ENCODE measurements at regions not wholly inside any gene's neighbourhood (a gene's known extent, or its start where the extent isn't known, plus 50 kb on each side); places are given as distances from the start of the nearest gene placed in this dataset.

- Histone ChIP-seq H3K4me2 (no peak overlapping the region), H3K9me3 (ENCODE audit: insufficient read depth, low read depth) (no peaks in the 10 kb centered on the region), H3K9me2 (ENCODE audit: insufficient read depth) (no peaks in the 10 kb centered on the region), H3K79me2 (ENCODE audit: low read depth) (no peaks in the 10 kb centered on the region), H3K4me1 (replicated peaks; ENCODE audit: insufficient read depth) (no peaks in the 10 kb centered on the region), H3K27me3 (ENCODE audit: insufficient read depth, low read depth) (no peaks in the 10 kb centered on the region), H3K36me3 (ENCODE audit: low read depth) (no peaks in the 10 kb centered on the region), H4K20me1 (ENCODE audit: insufficient read depth) (no peaks in the 10 kb centered on the region), H2AFZ (no peak overlapping the region), H3K27ac (no peak overlapping the region), H3F3A (ENCODE audit: insufficient read depth, low read depth) (no peaks in the 10 kb centered on the region), H3K4me3 (no peak overlapping the region)
- ChIA-PET POLR2A (ENCODE audit: unreplicated experiment) (no interaction called here), CTCF (interaction anchor here (0.6 kb wide), 1 partner anchor 1585 kb away, joined by 3 read pairs; no protein-coding TSS in a partner anchor)
- TF ChIP-seq CTCF (conservative IDR thresholded peaks at IDR 0.05), result no peak
- no peak for TF ChIP-seq EZH2 (IDR thresholded peaks at IDR 0.05; ENCODE audit: low read depth)
- BruUV-seq (replicated peaks), result no TSS peak
- DNase-seq, result no peak
- intact Hi-C loops (cut with micrococcal nuclease; ENCODE audit: unreplicated experiment), result no loop called here
Observed at GRCh38 chr1:65077369-65077768, 70.6 kb upstream of the AK4 start.

DNA sequence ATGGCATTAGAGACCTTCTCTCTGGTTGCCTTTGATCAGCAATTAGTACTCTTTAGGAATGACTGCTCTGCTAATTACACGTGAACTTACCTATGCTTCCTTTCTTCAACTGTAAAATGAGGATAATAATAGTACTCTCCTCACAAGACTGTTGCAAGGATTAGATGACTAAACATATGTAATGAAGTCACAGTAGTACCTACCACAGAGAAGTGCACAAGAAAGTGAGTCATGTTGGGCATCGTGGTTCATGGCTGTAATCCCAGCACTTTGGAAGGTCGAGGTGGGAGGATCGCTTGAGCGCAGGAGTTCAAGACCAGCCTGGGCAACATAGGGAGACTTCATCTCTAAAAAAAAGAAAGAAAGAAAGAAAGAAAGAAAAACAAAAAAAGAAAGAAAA, 68.1 kb upstream of the AK4 start:
- intact Hi-C loops (cut with micrococcal nuclease; ENCODE audit: unreplicated experiment), result no loop called here
- no peak for TF ChIP-seq CTCF (conservative IDR thresholded peaks at IDR 0.05)
- TF ChIP-seq EZH2 (IDR thresholded peaks at IDR 0.05; ENCODE audit: low read depth), result no peak
- POLR2A ChIA-PET (ENCODE audit: unreplicated experiment), result no interaction called here

DNA sequence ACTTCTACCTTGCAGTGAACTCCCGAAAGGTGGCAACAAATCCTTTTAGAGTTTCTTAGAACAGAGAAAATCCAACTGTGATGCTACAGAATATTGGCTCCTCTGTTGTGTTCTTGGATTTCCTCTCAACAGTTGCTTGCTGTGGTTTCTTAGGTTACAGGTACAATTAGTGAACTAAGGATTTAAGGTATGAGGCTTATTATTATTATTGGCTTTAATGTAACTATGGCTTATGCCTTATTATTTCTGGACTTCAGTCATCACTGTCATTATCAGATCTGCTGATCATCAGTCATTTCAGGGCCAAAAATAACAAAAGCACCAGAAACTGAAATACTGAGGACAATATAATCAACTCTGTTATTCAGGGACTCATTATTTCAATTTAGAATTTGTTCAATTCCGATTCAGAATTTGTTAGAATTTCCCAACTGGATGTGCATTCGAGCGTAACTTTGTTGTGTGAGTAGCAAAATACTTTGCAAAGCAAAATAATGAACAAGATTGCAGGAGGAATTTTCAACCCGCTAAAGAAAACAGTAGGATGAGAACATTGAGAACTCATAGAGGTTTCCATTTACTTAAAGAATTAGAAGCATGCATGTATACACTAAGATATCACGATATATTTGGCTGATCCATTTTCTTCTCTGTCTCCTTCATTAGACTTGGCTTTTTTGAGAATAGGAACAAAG, 65.5 kb upstream of the AK4 start:
- Histone ChIP-seq H3K36me3 (ENCODE audit: low read depth) (no peaks in the 10 kb centered on the region), H3K4me2 (no peak overlapping the region), H3K79me2 (ENCODE audit: low read depth) (no peaks in the 10 kb centered on the region), H3K4me3 (no peak overlapping the region), H3K4me1 (replicated peaks; ENCODE audit: insufficient read depth) (no peaks in the 10 kb centered on the region), H3K27ac (no peak overlapping the region), H3K9me2 (ENCODE audit: insufficient read depth) (no peaks in the 10 kb centered on the region), H4K20me1 (ENCODE audit: insufficient read depth) (no peaks in the 10 kb centered on the region), H2AFZ (no peak overlapping the region), H3K9me3 (ENCODE audit: insufficient read depth, low read depth) (0 out of 2 replicates have a peak, but pooled peaks cover 7% of the 10 kb centered on the region), H3F3A (ENCODE audit: insufficient read depth, low read depth) (no peaks in the 10 kb centered on the region), H3K27me3 (ENCODE audit: insufficient read depth, low read depth) (no peaks in the 10 kb centered on the region)
- no peak for DNase-seq
- intact Hi-C loops (cut with micrococcal nuclease; ENCODE audit: unreplicated experiment), result no loop called here
- POLR2A ChIA-PET (ENCODE audit: unreplicated experiment), result no interaction called here
- CTCF ChIA-PET, result no interaction called here
- TF ChIP-seq CTCF (conservative IDR thresholded peaks at IDR 0.05) (no peak), EZH2 (IDR thresholded peaks at IDR 0.05; ENCODE audit: low read depth) (no peak)
- BruUV-seq (replicated peaks), result no TSS peak

More for the DNA sequence above, 68.1 kb upstream of the AK4 start:
- Histone ChIP-seq H4K20me1 (ENCODE audit: insufficient read depth) (no peaks in the 10 kb centered on the region), H3K4me3 (no peak overlapping the region), H3K27me3 (ENCODE audit: insufficient read depth, low read depth) (no peaks in the 10 kb centered on the region), H3K36me3 (ENCODE audit: low read depth) (no peaks in the 10 kb centered on the region), H3K27ac (no peak overlapping the region), H3K4me2 (no peak overlapping the region), H3F3A (ENCODE audit: insufficient read depth, low read depth) (no peaks in the 10 kb centered on the region), H3K4me1 (replicated peaks; ENCODE audit: insufficient read depth) (no peaks in the 10 kb centered on the region), H3K9me2 (ENCODE audit: insufficient read depth) (no peaks in the 10 kb centered on the region), H3K79me2 (ENCODE audit: low read depth) (no peaks in the 10 kb centered on the region), H3K9me3 (ENCODE audit: insufficient read depth, low read depth) (no peaks in the 10 kb centered on the region), H2AFZ (no peak overlapping the region)
- DNase-seq, result no peak
- CTCF ChIA-PET, result no interaction called here
- BruUV-seq (replicated peaks), result no TSS peak

All from PC-9 (cell line).